MM.1S (cell line): ENCODE measurements at regions not wholly inside any gene's neighbourhood (a gene's known extent, or its start where the extent isn't known, plus 50 kb on each side); places are given as distances from the start of the nearest gene placed in this dataset.

Source experiments
- DNase-seq: peaks from one replicate; pipeline ENCODE4 v3.0.0-alpha.2; 2015
- H2AFZ ChIP-seq: fragments of 300-600 bp; sonication (generic); 2 replicates; pipeline ENCODE4 v1.6.0; 2016; ENCODE audit warnings: antibody characterized with exemption, low read length
- H3F3A ChIP-seq: fragments of 300-600 bp; sonication (generic); 2 replicates; pipeline ENCODE4 v1.6.1; 2016; ENCODE audit warnings: mild to moderate bottlenecking, antibody characterized with exemption, low read length, moderate library complexity, mixed read lengths; ENCODE audit not compliant: insufficient read depth
- H3K27ac ChIP-seq: fragments of 300-600 bp; sonication (generic); 2 replicates; pipeline ENCODE4 v1.5.1; 2016; ENCODE audit warnings: mild to moderate bottlenecking, low read length
- H3K27me3 ChIP-seq: fragments of 300-600 bp; sonication (generic); replicated peaks from 2 replicates; pipeline ENCODE4 v1.6.0; 2016; ENCODE audit warnings: low read length; ENCODE audit not compliant: insufficient read depth
- H3K36me3 ChIP-seq: fragments of 300-600 bp; sonication (generic); replicated peaks from 2 replicates; pipeline ENCODE4 v1.6.1; 2016; ENCODE audit warnings: mild to moderate bottlenecking, low read length, mixed read lengths; ENCODE audit not compliant: insufficient read depth
- H3K4me1 ChIP-seq: fragments of 300-600 bp; sonication (generic); 2 replicates; pipeline ENCODE4 v1.6.1; 2016; ENCODE audit warnings: low read length, mixed read lengths
- H3K4me2 ChIP-seq: fragments of 300-600 bp; sonication (generic); 2 replicates; pipeline ENCODE4 v1.6.0; 2016; ENCODE audit warnings: low read depth, low read length
- H3K4me3 ChIP-seq: fragments of 300-600 bp; sonication (generic); 2 replicates; pipeline ENCODE4 v1.5.1; 2016; ENCODE audit warnings: low read length, mixed read lengths
- H3K79me2 ChIP-seq: fragments of 300-600 bp; sonication (generic); 2 replicates; pipeline ENCODE4 v1.6.1; 2016; ENCODE audit warnings: mixed run types, low read length, mixed read lengths
- H3K9ac ChIP-seq: fragments of 300-600 bp; sonication (generic); 2 replicates; pipeline ENCODE4 v1.6.1; 2016; ENCODE audit warnings: low read length, mixed read lengths
- H3K9me2 ChIP-seq: fragments of 300-600 bp; sonication (generic); replicated peaks from 2 replicates; pipeline ENCODE4 v1.6.1; 2016; ENCODE audit warnings: mild to moderate bottlenecking, low read length, mixed read lengths; ENCODE audit not compliant: insufficient read depth
- H3K9me3 ChIP-seq: fragments of 300-600 bp; sonication (generic); replicated peaks from 2 replicates; pipeline ENCODE4 v1.6.1; 2016; ENCODE audit warnings: mild to moderate bottlenecking, low read length, mixed read lengths; ENCODE audit not compliant: insufficient read depth
- H4K20me1 ChIP-seq: fragments of 300-600 bp; sonication (generic); 2 replicates; pipeline ENCODE4 v1.6.1; 2016; ENCODE audit warnings: mild to moderate bottlenecking, low read length, moderate library complexity, mixed read lengths; ENCODE audit not compliant: insufficient read depth
- EZH2 ChIP-seq: fragments of 300-600 bp; sonication (generic); optimal IDR thresholded peaks from 2 replicates; pipeline ENCODE3; 2017; ENCODE audit warnings: low read depth, mild to moderate bottlenecking, antibody characterized with exemption, low read length, mixed read lengths
- EZH2phosphoT487 ChIP-seq: fragments of 300-600 bp; sonication (generic); IDR thresholded peaks from 2 replicates; pipeline ENCODE4 v1.6.1; 2018; ENCODE audit warnings: antibody characterized with exemption, low read length
- TF ChIP-seq, protein P1 (sequence below): fragments of 300-600 bp; sonication (generic); IDR thresholded peaks from 2 replicates; pipeline ENCODE4 v1.5.1; 2016; ENCODE audit warnings: antibody characterized with exemption, low read length, mixed read lengths

DNA sequence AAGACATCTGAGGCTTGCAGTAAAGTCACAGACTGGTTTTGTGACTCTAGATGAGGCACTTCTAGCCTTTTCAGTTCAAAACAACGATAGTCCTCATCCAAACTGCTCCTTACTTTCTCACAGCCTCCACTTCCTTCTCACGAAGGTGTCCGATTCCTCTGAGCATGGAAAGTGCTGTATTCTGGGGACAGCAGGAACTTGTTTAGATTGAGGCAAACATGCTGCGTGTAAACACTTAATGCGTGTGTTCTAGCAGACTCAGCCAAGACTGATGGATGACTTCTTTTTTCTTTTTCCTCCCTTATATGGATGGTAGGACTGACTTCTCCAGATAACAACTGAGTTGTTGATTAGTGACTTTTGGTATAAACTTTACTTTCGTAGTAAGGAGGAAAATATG is 80.2 kb upstream of the PRDM1 start:
- no peak for DNase-seq
- H3K4me3 ChIP-seq = no peak overlapping the region
- no peaks in the 10 kb centered on the region for H3K9me3 ChIP-seq
- H2AFZ ChIP-seq = no peak overlapping the region
- H3K9me2 ChIP-seq = no peaks in the 10 kb centered on the region
- H3K27ac ChIP-seq = no peak overlapping the region
- no peaks in the 10 kb centered on the region for H4K20me1 ChIP-seq
- H3K4me2 ChIP-seq = no peak overlapping the region
- no peak overlapping the region for H3K9ac ChIP-seq
- no peaks in the 10 kb centered on the region for H3F3A ChIP-seq
- TF ChIP-seq EZH2phosphoT487 = no peak
- no peak for TF ChIP-seq EZH2
- TF ChIP-seq, protein P1, sequence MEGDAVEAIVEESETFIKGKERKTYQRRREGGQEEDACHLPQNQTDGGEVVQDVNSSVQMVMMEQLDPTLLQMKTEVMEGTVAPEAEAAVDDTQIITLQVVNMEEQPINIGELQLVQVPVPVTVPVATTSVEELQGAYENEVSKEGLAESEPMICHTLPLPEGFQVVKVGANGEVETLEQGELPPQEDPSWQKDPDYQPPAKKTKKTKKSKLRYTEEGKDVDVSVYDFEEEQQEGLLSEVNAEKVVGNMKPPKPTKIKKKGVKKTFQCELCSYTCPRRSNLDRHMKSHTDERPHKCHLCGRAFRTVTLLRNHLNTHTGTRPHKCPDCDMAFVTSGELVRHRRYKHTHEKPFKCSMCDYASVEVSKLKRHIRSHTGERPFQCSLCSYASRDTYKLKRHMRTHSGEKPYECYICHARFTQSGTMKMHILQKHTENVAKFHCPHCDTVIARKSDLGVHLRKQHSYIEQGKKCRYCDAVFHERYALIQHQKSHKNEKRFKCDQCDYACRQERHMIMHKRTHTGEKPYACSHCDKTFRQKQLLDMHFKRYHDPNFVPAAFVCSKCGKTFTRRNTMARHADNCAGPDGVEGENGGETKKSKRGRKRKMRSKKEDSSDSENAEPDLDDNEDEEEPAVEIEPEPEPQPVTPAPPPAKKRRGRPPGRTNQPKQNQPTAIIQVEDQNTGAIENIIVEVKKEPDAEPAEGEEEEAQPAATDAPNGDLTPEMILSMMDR = no peak
- H3K27me3 ChIP-seq = no peaks in the 10 kb centered on the region
- H3K79me2 ChIP-seq = peaks cover 94% of the 10 kb centered on the region
- H3K36me3 ChIP-seq = no peaks in the 10 kb centered on the region
- no peaks in the 10 kb centered on the region; the same call in 1 of the 2 replicates for H3K4me1 ChIP-seq

DNA sequence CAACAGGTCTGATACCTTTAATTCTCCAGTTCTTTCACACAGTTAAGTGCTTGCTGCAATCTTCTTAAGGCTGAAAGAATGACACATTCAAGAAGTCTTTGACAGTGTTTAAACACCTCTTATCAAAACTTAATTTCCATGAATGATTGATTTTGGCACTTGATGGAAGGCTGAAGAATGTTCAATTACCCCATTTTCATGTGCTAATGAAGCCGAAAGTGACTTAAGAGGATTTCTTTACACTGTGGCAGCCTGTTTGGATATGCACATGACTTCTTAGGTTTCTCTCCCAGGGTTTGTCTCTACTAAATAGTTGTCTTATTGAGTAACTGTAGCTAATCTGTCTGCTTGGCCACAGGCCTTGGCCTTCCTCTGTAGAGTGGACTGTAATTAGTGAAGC is 81.1 kb upstream of the PRDM1 start:
- H3K4me2 ChIP-seq = no peak overlapping the region
- TF ChIP-seq EZH2 (no peak), EZH2phosphoT487 (no peak)
- TF ChIP-seq, protein P1 = no peak
- H3K4me3 ChIP-seq = no peak overlapping the region
- no peak for DNase-seq
- no peaks in the 10 kb centered on the region for H4K20me1 ChIP-seq
- no peaks in the 10 kb centered on the region for H3K9me3 ChIP-seq
- H3K9me2 ChIP-seq = no peaks in the 10 kb centered on the region
- H3F3A ChIP-seq = no peaks in the 10 kb centered on the region
- no peak overlapping the region for H2AFZ ChIP-seq
- no peaks in the 10 kb centered on the region for H3K27me3 ChIP-seq
- peaks cover 96% of the 10 kb centered on the region for H3K79me2 ChIP-seq
- H3K4me1 ChIP-seq = no peaks in the 10 kb centered on the region; the same call in 1 of the 2 replicates
- no peak overlapping the region for H3K27ac ChIP-seq
- H3K36me3 ChIP-seq = no peaks in the 10 kb centered on the region
- H3K9ac ChIP-seq = no peak overlapping the region

DNA sequence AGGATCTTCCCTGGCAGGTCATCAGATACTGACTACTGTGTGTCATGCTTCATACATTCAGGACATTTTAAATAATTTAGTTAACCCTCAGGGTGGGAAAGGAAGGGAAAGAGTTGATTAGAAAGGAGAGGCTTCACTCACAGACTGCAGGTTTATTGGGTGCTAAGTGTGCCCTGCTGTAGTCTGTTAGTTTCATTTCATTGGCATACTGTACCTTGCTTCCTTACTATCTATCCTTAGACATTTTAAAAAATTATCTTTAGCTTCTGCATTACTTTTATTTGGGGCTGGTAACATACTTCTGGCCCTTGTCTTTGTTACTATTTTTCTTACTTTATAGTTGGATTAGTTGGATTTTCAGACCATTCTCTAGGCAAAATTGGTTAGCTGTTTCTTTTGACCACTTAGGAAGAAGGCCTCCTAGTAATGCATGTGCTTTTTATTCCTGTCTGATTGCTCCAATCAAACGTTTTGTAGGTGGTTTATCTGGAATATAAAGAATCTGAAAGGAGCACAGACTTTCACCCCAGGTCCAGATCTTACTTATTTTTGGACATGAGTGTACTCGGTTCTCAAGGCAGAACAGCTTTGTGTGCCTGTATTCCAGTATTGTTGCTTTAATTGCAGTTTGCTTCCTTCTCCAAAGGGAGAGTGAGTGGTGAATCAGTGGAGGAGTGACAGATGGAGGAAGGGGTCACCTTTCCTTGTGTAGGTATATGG is 82.7 kb upstream of the PRDM1 start:
- TF ChIP-seq, protein P1 = no peak
- no peak for TF ChIP-seq EZH2
- no peak for TF ChIP-seq EZH2phosphoT487
- H2AFZ ChIP-seq = no peak overlapping the region
- peak overlapping the region; percentile 31; the same call in 1 of the 2 replicates for H3K4me2 ChIP-seq

More for the DNA sequence above, 82.7 kb upstream of the PRDM1 start:
- no peak for DNase-seq
- no peak overlapping the region for H3K4me3 ChIP-seq
- H3F3A ChIP-seq = no peaks in the 10 kb centered on the region
- H3K79me2 ChIP-seq = peaks cover 98% of the 10 kb centered on the region
- H3K4me1 ChIP-seq = no peaks in the 10 kb centered on the region; the same call in 1 of the 2 replicates
- H3K9ac ChIP-seq = no peak overlapping the region; the same call in 1 of the 2 replicates
- no peaks in the 10 kb centered on the region for H3K9me3 ChIP-seq
- H4K20me1 ChIP-seq = no peaks in the 10 kb centered on the region
- H3K36me3 ChIP-seq = no peaks in the 10 kb centered on the region
- H3K9me2 ChIP-seq = no peaks in the 10 kb centered on the region
- H3K27ac ChIP-seq = no peak overlapping the region
- no peaks in the 10 kb centered on the region for H3K27me3 ChIP-seq
